H54 (cell line): ENCODE measurements at regions not wholly inside any gene's neighbourhood (a gene's known extent, or its start where the extent isn't known, plus 50 kb on each side); places are given as distances from the start of the nearest gene placed in this dataset.

Experiments used
- DNase-seq: peaks from one replicate; pipeline ENCODE4 v3.0.0; 2011; ENCODE audit warnings: low spot score, mixed read lengths; ENCODE audit not compliant: insufficient read length
- FAIRE-seq: peaks from 3 replicates; lab custom pipeline; 2011; peaks lifted over from hg19 to GRCh38; lab: Jason Lieb, UNC
- POLR2A ChIP-seq: IDR thresholded peaks from 2 replicates; pipeline ENCODE4 v1.6.1; 2011; ENCODE audit warnings: low read depth, mild to moderate bottlenecking, low read length

DNA sequence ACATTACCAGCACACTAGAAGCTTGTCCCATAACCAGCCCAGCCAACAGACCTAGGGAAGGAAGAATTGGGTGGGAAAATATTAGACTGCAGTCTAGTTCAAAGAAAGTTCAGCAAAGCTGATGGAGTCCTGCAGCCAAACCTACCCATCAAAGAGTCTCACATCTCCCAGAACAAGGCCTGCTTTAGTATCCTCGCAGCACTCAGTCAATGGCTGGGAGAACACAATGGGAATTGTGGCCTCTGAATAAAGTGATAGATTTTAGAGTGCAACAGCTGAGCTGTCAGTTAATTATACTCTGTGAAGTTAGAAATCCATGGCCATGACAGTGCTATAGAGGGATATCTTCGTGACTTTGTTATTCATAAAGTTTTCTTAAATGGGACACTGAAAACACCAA, 207.2 kb upstream of the NAALADL2 start:
- DNase-seq (no peak), FAIRE-seq (no peak)
- no peak for TF ChIP-seq POLR2A

DNA sequence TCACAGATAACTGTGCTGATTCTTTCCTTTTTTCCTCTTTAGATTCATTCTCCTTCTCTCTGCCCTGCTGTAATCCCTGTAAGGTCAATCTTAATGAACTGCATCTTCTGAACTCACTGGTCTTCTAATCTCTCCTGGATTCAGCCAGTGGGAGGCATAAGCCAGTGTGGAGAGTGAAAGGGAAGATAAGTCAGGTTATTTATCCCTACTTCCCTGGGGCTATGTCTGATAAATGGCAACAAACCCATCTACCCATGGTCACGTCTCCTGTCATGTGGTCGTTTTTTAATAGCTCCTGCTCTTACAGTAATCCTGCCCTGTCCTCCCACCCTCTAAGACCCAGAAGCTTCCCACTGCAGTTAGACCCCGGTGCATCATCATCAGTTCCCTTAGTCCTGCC, 199.6 kb upstream of the NAALADL2 start:
- DNase-seq = no peak
- no peak for FAIRE-seq
- no peak for TF ChIP-seq POLR2A

DNA sequence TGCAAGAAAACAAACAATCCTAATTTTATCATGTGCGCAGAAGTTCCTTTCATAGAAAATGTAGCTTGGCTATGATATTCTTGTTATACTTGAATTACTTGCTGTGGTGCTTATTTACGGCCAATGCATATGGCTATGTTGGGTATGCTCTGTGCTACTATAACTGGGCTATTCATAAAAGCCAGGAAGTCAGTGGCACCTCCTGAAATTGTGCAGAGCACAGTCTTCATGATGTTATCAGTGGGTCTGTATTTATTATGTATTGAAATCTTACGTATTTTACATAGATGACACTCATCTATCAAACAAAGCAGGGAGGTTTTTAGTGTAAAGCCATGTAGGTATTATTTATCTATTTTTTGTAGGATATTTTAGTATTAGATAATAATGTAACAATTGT, 196.5 kb upstream of the NAALADL2 start:
- DNase-seq (no peak), FAIRE-seq (no peak)

DNA sequence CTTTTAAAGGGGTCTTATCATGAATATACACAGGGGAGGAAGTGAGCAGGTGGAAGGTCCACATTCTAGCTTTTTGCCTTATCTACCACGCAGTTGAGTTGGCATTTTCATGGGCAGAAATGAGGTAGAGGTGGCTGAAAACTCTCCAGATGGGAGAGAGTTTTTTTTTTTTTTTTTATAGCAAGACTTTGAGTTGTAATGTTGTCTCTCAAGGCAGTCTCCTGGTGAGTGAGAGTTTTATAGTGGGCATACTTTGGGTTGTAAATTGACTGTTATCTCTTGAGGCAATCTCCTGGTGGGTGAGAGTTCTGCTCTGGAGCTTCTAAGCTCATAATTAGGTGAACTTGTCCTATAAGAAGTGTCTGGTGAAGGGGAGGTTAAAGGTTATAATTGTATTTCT, 191.7 kb upstream of the NAALADL2 start:
- FAIRE-seq (no peak), DNase-seq (no peak)
- no peak for TF ChIP-seq POLR2A

More for the DNA sequence above, 196.5 kb upstream of the NAALADL2 start:
- no peak for TF ChIP-seq POLR2A

DNA sequence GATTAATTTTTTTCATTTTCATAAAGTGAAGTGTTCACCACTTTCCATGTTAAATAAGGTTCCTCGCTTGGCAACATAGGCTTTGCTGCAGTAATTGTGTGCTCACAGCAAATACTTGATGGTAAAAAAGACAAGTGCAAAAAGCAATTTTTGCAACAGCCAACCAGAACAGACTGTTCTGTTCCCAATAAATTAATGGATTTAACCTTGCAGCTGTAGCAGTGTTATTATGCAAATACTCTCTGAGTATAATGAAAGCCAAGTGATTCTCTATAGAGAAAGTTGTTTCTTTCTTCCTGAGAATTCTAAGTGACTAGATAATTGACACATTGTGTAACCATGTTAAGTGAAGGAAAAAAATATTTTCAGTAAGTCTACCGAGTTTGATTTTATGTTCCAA, 183.7 kb upstream of the NAALADL2 start:
- FAIRE-seq (no peak), DNase-seq (no peak)
- no peak for TF ChIP-seq POLR2A

DNA sequence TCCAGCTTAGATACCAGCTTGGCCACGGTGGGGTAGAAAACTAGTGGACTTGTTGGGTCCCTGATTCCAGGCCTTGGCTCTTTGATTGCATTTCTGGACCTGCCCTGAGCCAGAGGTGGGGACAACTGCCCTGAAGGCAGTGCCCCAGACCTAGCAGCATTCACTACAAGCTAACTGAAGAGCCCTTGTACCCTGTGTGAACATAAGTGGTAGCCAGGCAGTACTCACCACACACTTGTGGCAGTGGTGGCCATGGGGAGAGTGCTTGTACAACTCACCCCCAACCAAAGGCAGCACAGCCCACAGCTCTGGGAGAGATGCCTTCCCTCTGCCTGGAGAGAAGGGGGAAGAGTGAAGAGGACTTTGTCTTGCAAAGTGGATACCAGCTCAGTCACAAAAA, 177.3 kb upstream of the NAALADL2 start:
- no peak for DNase-seq
- TF ChIP-seq POLR2A = no peak
- no peak for FAIRE-seq

DNA sequence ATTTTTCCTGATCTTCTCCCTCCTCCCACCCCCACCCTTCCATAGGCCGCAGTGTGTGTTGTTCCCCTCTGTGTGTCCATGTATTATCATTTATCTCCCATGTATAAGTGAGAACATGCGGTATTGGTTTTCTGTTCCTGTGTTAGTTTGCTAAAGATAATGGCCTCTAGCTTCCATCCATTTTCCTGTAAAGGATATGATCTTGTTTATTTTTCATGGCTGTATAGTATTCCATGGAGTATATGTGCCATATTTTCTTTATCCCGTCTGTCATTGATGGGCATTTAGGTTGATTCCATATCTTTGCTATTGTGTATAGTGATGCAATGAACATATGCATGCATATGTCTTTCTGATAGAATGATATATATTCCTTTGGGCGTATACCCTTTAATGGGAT, 173.3 kb upstream of the NAALADL2 start:
- no peak for TF ChIP-seq POLR2A
- DNase-seq = no peak
- FAIRE-seq = no peak

DNA sequence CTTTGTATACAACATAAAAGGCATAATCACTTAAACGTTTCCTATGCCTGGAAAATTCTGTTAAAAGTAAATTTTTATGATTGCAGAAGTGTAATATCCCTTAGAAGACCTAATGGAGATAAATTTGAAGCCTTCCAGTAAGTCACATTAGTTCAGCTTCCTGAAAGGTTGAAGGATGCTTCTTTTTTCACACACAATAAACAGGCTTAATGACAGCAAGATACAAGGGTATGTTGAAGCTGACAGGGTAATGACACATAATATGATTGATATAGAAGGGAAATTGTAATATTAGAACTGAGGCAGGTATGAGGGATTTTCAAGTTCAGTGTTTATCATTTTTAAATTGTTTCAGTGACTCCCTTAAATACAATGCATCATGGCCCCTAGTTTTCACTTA, 161.8 kb upstream of the NAALADL2 start:
- no peak for DNase-seq
- no peak for TF ChIP-seq POLR2A
- FAIRE-seq = no peak

DNA sequence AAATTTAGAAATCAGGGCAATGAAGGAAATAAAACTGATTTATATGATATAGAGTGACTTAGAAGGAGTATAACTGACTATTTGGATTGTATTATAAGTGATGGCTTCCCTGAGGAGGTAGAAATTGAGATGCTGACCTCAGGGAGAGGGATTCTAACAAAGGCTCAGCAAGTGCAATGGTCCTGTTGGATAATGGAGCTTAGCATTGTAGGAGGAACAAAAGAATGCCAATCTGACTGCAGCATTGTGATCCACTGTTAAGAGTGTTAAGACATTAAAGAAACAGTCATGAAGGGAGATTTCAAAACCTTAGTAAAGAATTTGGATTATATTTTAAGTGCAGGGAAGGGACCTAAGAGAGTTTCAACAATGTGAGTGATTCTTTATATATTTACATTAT, 158.4 kb upstream of the NAALADL2 start:
- no peak for TF ChIP-seq POLR2A
- no peak for FAIRE-seq
- no peak for DNase-seq

DNA sequence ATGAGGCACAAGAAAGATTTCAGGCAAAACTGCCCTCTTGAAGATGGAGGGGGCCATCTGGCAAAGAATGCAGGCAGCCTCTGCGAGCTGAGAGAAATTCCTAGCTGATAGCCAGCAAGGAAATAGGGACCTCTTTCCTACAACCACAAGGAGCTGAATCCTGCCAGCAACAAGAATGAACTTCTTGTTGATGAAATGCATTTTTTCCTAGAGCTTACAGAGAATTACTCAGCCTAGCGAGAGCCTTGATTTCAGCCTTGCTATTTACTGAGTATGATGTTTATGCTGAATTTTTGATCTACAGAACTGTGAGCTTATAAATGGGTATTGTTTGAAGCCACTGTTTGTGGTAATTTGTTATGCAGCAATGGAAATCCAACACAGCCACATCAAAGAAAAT, 148.5 kb upstream of the NAALADL2 start:
- TF ChIP-seq POLR2A = no peak
- DNase-seq = no peak
- no peak for FAIRE-seq

DNA sequence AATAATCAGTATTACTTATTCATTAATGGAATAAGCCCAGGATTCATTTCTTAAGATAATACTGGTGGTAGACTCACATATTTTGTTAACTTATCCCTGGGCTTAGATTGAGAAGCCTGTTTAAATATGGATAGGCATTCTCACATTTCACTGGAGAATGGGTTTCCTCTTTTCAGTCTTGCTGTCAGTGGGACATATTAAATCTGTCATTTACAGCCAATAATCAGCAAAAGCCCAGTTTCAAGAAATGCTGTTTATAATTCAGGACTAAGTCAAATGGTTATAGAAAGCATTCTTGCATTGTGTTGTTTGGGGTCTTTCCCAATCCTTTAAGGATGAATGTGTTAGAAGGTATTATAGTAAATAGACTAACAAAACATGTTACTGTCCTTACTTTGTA, 143.7 kb upstream of the NAALADL2 start:
- FAIRE-seq = no peak
- no peak for DNase-seq
- no peak for TF ChIP-seq POLR2A

DNA sequence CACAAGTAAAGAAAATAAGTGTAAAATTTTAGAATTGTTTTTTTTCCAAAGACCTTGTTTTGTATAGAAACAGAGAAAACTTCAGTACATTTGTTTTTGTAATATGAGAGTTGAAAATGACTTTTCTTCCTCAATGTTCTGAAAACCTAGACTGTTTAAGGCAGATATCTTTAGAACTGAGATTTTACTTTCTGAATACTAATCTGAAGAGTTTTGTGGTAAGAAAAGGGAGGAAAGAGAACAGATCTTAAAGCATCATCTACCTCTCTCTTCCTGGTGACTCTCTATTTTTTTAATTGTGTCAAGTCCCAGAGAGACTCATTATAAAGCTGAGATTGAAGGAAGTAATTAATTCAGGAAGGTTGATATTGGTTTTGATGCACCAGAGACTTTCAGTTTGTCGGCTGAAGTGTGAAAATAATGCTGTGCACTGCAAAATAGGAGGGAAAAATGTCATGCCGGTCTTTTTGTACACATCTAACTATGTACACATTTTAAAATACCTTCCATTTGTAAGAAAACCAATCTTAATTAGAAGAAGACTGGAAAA, 142.1 kb upstream of the NAALADL2 start:
- FAIRE-seq = no peak
- DNase-seq = no peak
- no peak for TF ChIP-seq POLR2A

DNA sequence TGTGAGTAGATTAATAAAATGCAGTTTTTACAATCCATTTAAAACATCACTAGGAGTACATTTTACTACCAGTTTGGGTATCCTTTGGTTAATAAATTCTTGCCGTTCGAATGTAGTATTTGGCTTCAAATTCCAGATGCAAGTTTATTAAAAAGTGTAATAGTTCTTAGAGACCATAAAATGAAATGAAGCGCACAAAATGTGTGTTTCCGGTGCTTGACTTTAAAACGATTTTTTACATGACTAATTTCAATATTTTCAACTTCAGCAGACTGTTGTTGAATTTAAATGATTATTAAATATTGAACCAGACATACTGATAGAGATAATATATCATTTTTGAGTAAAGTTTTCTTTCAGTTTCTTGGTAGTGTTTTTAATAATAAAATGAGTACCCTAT, 138.4 kb upstream of the NAALADL2 start:
- DNase-seq = no peak
- TF ChIP-seq POLR2A = no peak
- FAIRE-seq = no peak

DNA sequence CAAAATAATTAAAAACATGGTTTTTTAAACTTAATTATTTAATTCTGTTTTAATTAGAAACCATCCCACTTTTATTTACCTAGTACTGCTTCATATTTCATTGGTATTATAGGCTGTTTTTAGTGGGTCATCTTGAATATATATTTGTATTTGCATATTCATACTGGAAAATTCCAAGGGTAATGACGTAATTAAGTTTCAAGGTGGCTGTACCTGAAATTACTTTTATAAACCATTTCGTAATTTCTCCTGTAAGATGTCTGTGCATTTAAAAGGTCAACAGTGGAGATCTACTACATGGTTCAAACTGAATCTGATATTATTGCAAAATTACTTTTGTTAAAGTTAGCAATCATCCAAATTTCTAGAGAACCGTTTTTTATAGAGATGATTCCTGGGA, 133.8 kb upstream of the NAALADL2 start:
- no peak for TF ChIP-seq POLR2A
- FAIRE-seq (no peak), DNase-seq (no peak)

DNA sequence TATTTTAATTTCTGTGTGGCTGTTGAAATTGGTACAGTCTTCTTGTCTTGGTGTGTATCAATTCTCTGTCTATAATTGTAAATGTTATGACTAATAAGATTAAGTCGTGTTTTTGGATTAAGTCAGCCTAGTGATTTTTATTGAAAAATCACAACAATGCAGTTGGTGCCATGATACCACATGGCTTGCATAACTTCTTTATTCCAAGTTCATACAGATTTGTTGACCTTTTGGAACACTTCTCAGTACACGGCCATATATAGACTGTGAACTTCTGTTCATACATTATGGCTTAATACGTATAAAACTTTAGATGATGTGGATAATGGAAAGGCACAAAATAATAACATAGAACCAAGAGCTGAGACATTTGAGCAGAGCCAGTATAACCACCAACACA, 121.2 kb upstream of the NAALADL2 start:
- no peak for DNase-seq
- TF ChIP-seq POLR2A = no peak
- no peak for FAIRE-seq

DNA sequence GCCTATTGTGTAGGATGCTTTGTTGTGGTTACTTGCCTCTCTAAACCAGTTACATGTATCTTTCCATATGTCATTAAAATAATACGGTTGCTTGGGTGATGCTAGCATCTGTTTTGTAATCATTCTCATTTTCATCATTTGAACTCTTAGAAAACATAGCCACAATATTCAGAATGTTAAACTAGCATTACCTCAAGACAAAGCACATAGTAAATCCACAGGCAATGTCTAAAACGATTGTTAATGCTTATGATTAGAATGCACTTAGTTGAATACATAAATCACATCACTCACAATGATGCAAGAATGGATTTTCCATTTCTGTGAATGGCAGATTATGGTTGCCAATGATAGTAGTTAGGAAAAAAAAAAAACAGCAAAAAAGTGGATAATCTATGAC, 110.0 kb upstream of the NAALADL2 start:
- DNase-seq = no peak
- no peak for TF ChIP-seq POLR2A
- FAIRE-seq = no peak
